Ovary (tissue), 3 donors: ENCODE measurements at regions not wholly inside any gene's neighbourhood (a gene's known extent, or its start where the extent isn't known, plus 50 kb on each side); places are given as distances from the start of the nearest gene placed in this dataset.

Source experiments
- CTCF ChIP-seq, 3 donors: fragments of 450-650 bp in 2 of 3; fragments of 200-600 bp in 1 of 3; IDR thresholded peaks; one replicate each; pipeline versions ENCODE4 v1.5.1 to v1.8.0; 2016 to 2022; ENCODE audit warnings: antibody characterized with exemption in 3 of 3, mild to moderate bottlenecking in 1 of 3
- EP300 ChIP-seq: sonication (generic); formaldehyde crosslinking; IDR thresholded peaks from one replicate; pipeline ENCODE4 v1.6.1; 2017; ENCODE audit warnings: antibody characterized with exemption
- POLR2A ChIP-seq: fragments of 450-650 bp; IDR thresholded peaks from one replicate; pipeline ENCODE4 v1.6.1; 2017; ENCODE audit warnings: antibody characterized with exemption, mild to moderate bottlenecking, moderate library complexity
- donor health status: DM: no; HTN: no; CAD: no.

GRCh38 chr15:91465696-91466095 is 365.6 kb downstream of the SV2B start:
- no peak for TF ChIP-seq POLR2A
- no peak for TF ChIP-seq CTCF (IDR thresholded peaks at IDR 0.05)
- TF ChIP-seq EP300, result no peak
